HEK293 (cell line): ENCODE measurements at regions not wholly inside any gene's neighbourhood (a gene's known extent, or its start where the extent isn't known, plus 50 kb on each side); places are given as distances from the start of the nearest gene placed in this dataset.

Source experiments
- CTCF ChIA-PET: fragments of 350-600 bp; formaldehyde crosslinking; extraction: SDS; loops from one replicate; lab custom pipeline; 2021; ENCODE audit warnings: antibody characterized with exemption; lab: Yijun Ruan, JAX
- POLR2A ChIA-PET: fragments of 300-600 bp; formaldehyde crosslinking; extraction: SDS; loops from one replicate; lab custom pipeline; 2020; ENCODE audit warnings: antibody characterized with exemption, inconsistent platforms; lab: Yijun Ruan, JAX
- H3K27ac ChIP-seq: fragments of 200-500 bp; sonication (Bioruptor generic); 2 replicates; pipeline ENCODE4 v1.5.1; 2014; ENCODE audit warnings: low read depth, low read length, control low read depth, inconsistent platforms; ENCODE audit errors: extremely low read depth
- H3K36me3 ChIP-seq, 2 experiments: fragments of 200-500 bp in 1 of 2; sonication (Bioruptor generic) in 1 of 2; 1 replicate in 1 of 2; 2 replicates in 1 of 2; pipeline ENCODE4 v1.5.1; 2014 to 2017; ENCODE audit warnings: inconsistent platforms in 2 of 2, low read length in 2 of 2; ENCODE audit not compliant: control insufficient read depth in 2 of 2, insufficient read depth in 1 of 2
- H3K4me1 ChIP-seq: fragments of 200-500 bp; sonication (Bioruptor generic); 2 replicates; pipeline ENCODE4 v1.5.1; 2014; ENCODE audit warnings: mild to moderate bottlenecking, low read length, inconsistent platforms; ENCODE audit not compliant: control insufficient read depth, insufficient read depth
- H3K4me3 ChIP-seq: 2 replicates; pipeline ENCODE4 v1.5.1; 2011; ENCODE audit warnings: low read depth, mild to moderate bottlenecking, control low read depth, low read length, moderate library complexity
- H3K9me3 ChIP-seq: fragments of 200-500 bp; sonication (Bioruptor generic); 2 replicates; pipeline ENCODE4 v1.5.1; 2014; ENCODE audit warnings: low read depth, low read length, inconsistent platforms; ENCODE audit not compliant: control insufficient read depth, insufficient read depth
- GLI2 ChIP-seq: fragments of 450-650 bp; formaldehyde crosslinking; IDR thresholded peaks from 2 replicates; pipeline ENCODE4; 2017; ENCODE audit warnings: missing biosample characterization, missing genetic modification characterization, low read depth, borderline replicate concordance
- HOXA7 ChIP-seq: sonication (generic); formaldehyde crosslinking; IDR thresholded peaks from 2 replicates; pipeline ENCODE4 v1.8.1; 2022; ENCODE audit warnings: missing genetic modification reagents, borderline replicate concordance
- KLF16 ChIP-seq: fragments of 450-650 bp; formaldehyde crosslinking; IDR thresholded peaks from 2 replicates; pipeline ENCODE4 v1.5.1; 2017; ENCODE audit warnings: missing biosample characterization, missing genetic modification characterization
- KLF9 ChIP-seq: fragments of 450-650 bp; formaldehyde crosslinking; IDR thresholded peaks from 2 replicates; pipeline ENCODE4 v1.5.1; 2016; ENCODE audit warnings: missing biosample characterization, missing genetic modification characterization, low read depth
- OSR2 ChIP-seq: fragments of 450-650 bp; formaldehyde crosslinking; IDR thresholded peaks from 2 replicates; pipeline ENCODE4 v1.5.1; 2016; ENCODE audit warnings: missing biosample characterization, missing genetic modification characterization
- SALL2 ChIP-seq: fragments of 450-650 bp; formaldehyde crosslinking; IDR thresholded peaks from 2 replicates; pipeline ENCODE4 v1.5.0; 2017; ENCODE audit warnings: missing biosample characterization, mild to moderate bottlenecking, missing genetic modification characterization, borderline replicate concordance
- SP3 ChIP-seq: fragments of 450-650 bp; formaldehyde crosslinking; IDR thresholded peaks from 2 replicates; pipeline ENCODE4 v1.5.1; 2016; ENCODE audit warnings: missing biosample characterization, missing genetic modification characterization
- TRIM28 ChIP-seq: IDR thresholded peaks from 2 replicates; pipeline ENCODE4 v1.6.1; 2011; ENCODE audit warnings: low read length, control low read depth, borderline replicate concordance
- WT1 ChIP-seq: fragments of 450-650 bp; formaldehyde crosslinking; IDR thresholded peaks from 2 replicates; pipeline ENCODE4 v1.5.1; 2016; ENCODE audit warnings: missing biosample characterization, missing genetic modification characterization
- YY1 ChIP-seq: fragments of 450-650 bp; formaldehyde crosslinking; IDR thresholded peaks from 2 replicates; pipeline ENCODE4 v1.5.1; 2018; ENCODE audit warnings: missing biosample characterization, missing genetic modification characterization
- ZBTB7A ChIP-seq: fragments of 450-650 bp; formaldehyde crosslinking; IDR thresholded peaks from 2 replicates; pipeline ENCODE4 v1.5.1; 2016; ENCODE audit warnings: low read depth, missing biosample characterization, missing genetic modification characterization
- ZNF112 ChIP-seq: fragments of 450-650 bp; formaldehyde crosslinking; IDR thresholded peaks from 2 replicates; pipeline ENCODE4 v1.5.0; 2017; ENCODE audit warnings: missing biosample characterization, missing genetic modification characterization
- ZNF280C ChIP-seq: fragments of 450-650 bp; formaldehyde crosslinking; IDR thresholded peaks from 2 replicates; pipeline ENCODE4 v1.5.1; 2016; ENCODE audit warnings: missing biosample characterization, missing genetic modification characterization
- ZNF324 ChIP-seq: fragments of 450-650 bp; formaldehyde crosslinking; IDR thresholded peaks from 2 replicates; pipeline ENCODE4 v1.5.1; 2016; ENCODE audit warnings: missing biosample characterization, missing genetic modification characterization
- ZNF366 ChIP-seq: fragments of 450-650 bp; formaldehyde crosslinking; conservative IDR thresholded peaks from 2 replicates; pipeline ENCODE4 v1.5.1; 2016; ENCODE audit warnings: missing biosample characterization, missing genetic modification characterization
- ZNF639 ChIP-seq: fragments of 450-650 bp; formaldehyde crosslinking; IDR thresholded peaks from 2 replicates; pipeline ENCODE4 v1.5.1; 2016; ENCODE audit warnings: missing biosample characterization, missing genetic modification characterization
- ZNF645 ChIP-seq: fragments of 450-650 bp; formaldehyde crosslinking; IDR thresholded peaks from 2 replicates; pipeline ENCODE4; 2016; ENCODE audit warnings: missing biosample characterization, missing genetic modification characterization

- H3K4me1 ChIP-seq, result no peaks in the 10 kb centered on the region
- H3K27ac ChIP-seq, result no peak overlapping the region
- POLR2A ChIA-PET, result no interaction called here
- TF ChIP-seq HOXA7, result no peak
- H3K9me3 ChIP-seq, result no peaks in the 10 kb centered on the region
- CTCF ChIA-PET, result no interaction called here
- H3K4me3 ChIP-seq, result no peak overlapping the region
- H3K36me3 ChIP-seq, result no peaks in the 10 kb centered on the region
Observed at GRCh38 chr12:34597548-34598351, 575.5 kb downstream of the ALG10 start.

GRCh38 chr12:34598352-34598827 lies 576.1 kb downstream of the ALG10 start:
- no peak overlapping the region for H3K27ac ChIP-seq
- CTCF ChIA-PET, result no interaction called here
- H3K4me1 ChIP-seq, result no peaks in the 10 kb centered on the region
- no peaks in the 10 kb centered on the region for H3K36me3 ChIP-seq
- TF ChIP-seq TRIM28 (no peak), ZNF639 (no peak), ZBTB7A (tag by site-specific recombination) (no peak), KLF16 (tag by site-specific recombination) (no peak), ZNF366 (tag by site-specific recombination) (no peak), SALL2 (tag by site-specific recombination) (no peak), YY1 (tag by site-specific recombination) (no peak), OSR2 (tag by site-specific recombination) (no peak), WT1 (no peak), ZNF280C (tag by site-specific recombination) (no peak), ZNF645 (tag by site-specific recombination) (no peak), SP3 (tag by site-specific recombination) (no peak), KLF9 (no peak), ZNF324 (tag by site-specific recombination) (no peak), GLI2 (tag by site-specific recombination) (no peak), ZNF112 (tag by site-specific recombination) (no peak)
- TF ChIP-seq, all 188 proteins: peak for 0
- POLR2A ChIA-PET, result no interaction called here
- Histone ChIP-seq H3K4me3 (no peak overlapping the region), H3K9me3 (no peaks in the 10 kb centered on the region)
